GM12878 (cell line): ENCODE measurements at regions not wholly inside any gene's neighbourhood (a gene's known extent, or its start where the extent isn't known, plus 50 kb on each side); places are given as distances from the start of the nearest gene placed in this dataset.

Experiments
- ATAC-seq: fragments of 200-7000 bp; cut with Tn5 transposase; 3 replicates; pipeline ENCODE4 v1.9.1; 2020; ENCODE audit warnings: mild to moderate bottlenecking, moderate library complexity
- BruUV-seq: library from RNA; stranded (reverse); fragments of 400-500 nt; replicated peaks from 2 replicates; lab custom pipeline; 2021; lab: Mats Ljungman, UMichigan
- CTCF ChIA-PET: fragments of 300-600 bp; sonication (Branson Sonifier 250); formaldehyde crosslinking; extraction: SDS; loops from one replicate; lab custom pipeline; 2021; ENCODE audit warnings: inconsistent platforms; lab: Yijun Ruan, JAX
- POLR2A ChIA-PET: fragments of 350-600 bp; formaldehyde crosslinking; extraction: SDS; loops from one replicate; lab custom pipeline; 2021; ENCODE audit warnings: inconsistent platforms; lab: Charles Lee
- RAD21 ChIA-PET: fragments of 300-600 bp; sonication (Branson Sonifier 250); formaldehyde crosslinking; loops from one replicate; lab custom pipeline; 2023; ENCODE audit warnings: antibody characterized with exemption; ENCODE audit not compliant: unreplicated experiment; lab: Charles Lee
- SMC1A ChIA-PET: fragments of 300-600 bp; sonication (Branson Sonifier 250); formaldehyde crosslinking; loops from one replicate; lab custom pipeline; 2023; ENCODE audit not compliant: unreplicated experiment, uncharacterized antibody; lab: Charles Lee
- DNase-seq: peaks from one replicate; pipeline ENCODE4 v3.0.0-alpha.2; 2011; ENCODE audit warnings: low read depth, low spot score
- FAIRE-seq: peaks from 3 replicates; lab custom pipeline; 2011; peaks lifted over from hg19 to GRCh38; lab: Jason Lieb, UNC
- H2AFZ ChIP-seq: 2 replicates; pipeline ENCODE4 v1.6.0; 2011; ENCODE audit warnings: low read depth, low read length, control low read depth; ENCODE audit not compliant: control insufficient read depth
- H3K27ac ChIP-seq: 2 replicates; pipeline ENCODE4 v1.5.1; 2011; ENCODE audit warnings: control low read depth; ENCODE audit not compliant: control insufficient read depth, insufficient read depth
- H3K27me3 ChIP-seq, 2 experiments: replicated peaks in 1 of 2; 2 replicates each; pipeline versions ENCODE4 v1.6.0 to v1.6.1; 2011; ENCODE audit warnings: low read length in 1 of 2; ENCODE audit not compliant: control insufficient read depth in 2 of 2, insufficient read depth in 2 of 2
- H3K36me3 ChIP-seq, 2 experiments: 2 replicates each; pipeline ENCODE4 v1.5.1; 2011; ENCODE audit warnings: low read length in 1 of 2; ENCODE audit not compliant: control insufficient read depth in 2 of 2, insufficient read depth in 2 of 2
- H3K4me1 ChIP-seq: 2 replicates; pipeline ENCODE4 v1.6.1; 2011; ENCODE audit warnings: mild to moderate bottlenecking, low read length, moderate library complexity, mixed read lengths; ENCODE audit not compliant: control insufficient read depth, insufficient read depth
- H3K4me2 ChIP-seq: 2 replicates; pipeline ENCODE4 v1.6.0; 2011; ENCODE audit warnings: control low read depth; ENCODE audit not compliant: control insufficient read depth, insufficient read depth
- H3K4me3 ChIP-seq: fragments of 200-600 bp; sonication (generic); 2 replicates; pipeline ENCODE4 v1.5.1; 2016
- H3K79me2 ChIP-seq: 2 replicates; pipeline ENCODE4 v1.6.0; 2011; ENCODE audit warnings: low read length; ENCODE audit not compliant: control insufficient read depth, insufficient read depth
- H3K9ac ChIP-seq: 2 replicates; pipeline ENCODE4 v1.8.0; 2011; ENCODE audit warnings: low read length, control low read depth, mixed read lengths; ENCODE audit not compliant: control insufficient read depth, insufficient read depth
- H3K9me3 ChIP-seq: replicated peaks from 3 replicates; pipeline ENCODE4 v1.5.1; 2011; ENCODE audit warnings: mild to moderate bottlenecking, low read length; ENCODE audit not compliant: control insufficient read depth, insufficient read depth
- H4K20me1 ChIP-seq: 2 replicates; pipeline ENCODE4 v1.6.0; 2011; ENCODE audit not compliant: control insufficient read depth, insufficient read depth
- CHD4 ChIP-seq: fragments of 200-600 bp; sonication (generic); IDR thresholded peaks from 2 replicates; pipeline ENCODE4 v1.6.1; 2016; ENCODE audit warnings: mild to moderate bottlenecking
- HDGF ChIP-seq: fragments of 450-650 bp; IDR thresholded peaks from 2 replicates; pipeline ENCODE4 v1.6.1; 2016; ENCODE audit warnings: antibody characterized with exemption
- SMC3 ChIP-seq: IDR thresholded peaks from 2 replicates; pipeline ENCODE4 v1.6.1; 2011; ENCODE audit warnings: low read length, improper control_type of control experiment, borderline replicate concordance
- in situ Hi-C: fragments of 300-500 bp; cut with MboI; formaldehyde crosslinking; loops from 9 replicates; pipeline ENCODE4 v1.14.3; 2018; ENCODE audit warnings: mixed read lengths
- intact Hi-C: fragments of 100-400 bp; cut with micrococcal nuclease; formaldehyde crosslinking; loops from one replicate; pipeline ENCODE4 v1.14.2; 2022; ENCODE audit not compliant: unreplicated experiment
- TF ChIP-seq, protein P1 (sequence below): fragments of 450-650 bp; formaldehyde crosslinking; IDR thresholded peaks from 2 replicates; pipeline ENCODE4 v1.5.0; 2022; ENCODE audit warnings: mild to moderate bottlenecking, missing genetic modification characterization
- TF ChIP-seq, protein P2 (sequence below): fragments of 450-650 bp; IDR thresholded peaks from 2 replicates; pipeline ENCODE4 v1.6.1; 2018; ENCODE audit warnings: mild to moderate bottlenecking, low read depth, moderate library complexity; ENCODE audit not compliant: partially characterized antibody

DNA sequence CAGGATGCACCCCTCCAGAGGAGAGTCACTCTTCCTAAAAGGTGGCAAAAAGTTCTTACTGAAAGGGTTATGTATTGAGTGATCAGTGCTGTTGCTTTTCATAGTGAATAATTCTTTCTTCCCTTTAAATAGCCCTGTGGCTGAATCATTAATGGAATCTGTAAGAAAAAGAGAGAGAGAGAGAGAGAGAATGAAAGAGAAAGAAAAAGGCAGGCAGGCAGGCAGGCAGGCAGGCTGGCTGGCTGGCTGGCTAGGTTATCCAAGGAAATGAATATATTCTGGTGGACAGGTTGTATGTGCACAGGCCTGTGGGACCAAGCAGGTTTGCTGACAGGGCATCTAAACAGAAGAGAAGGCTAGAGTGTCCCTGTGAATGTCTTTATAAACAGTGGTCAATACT, 100.5 kb downstream of the DLEU7 start:
- H3K36me3 ChIP-seq, result no peaks in the 10 kb centered on the region
- H3K9ac ChIP-seq, result no peak overlapping the region
- no peak overlapping the region for H3K4me2 ChIP-seq
- intact Hi-C loops, result no loop called here
- DNase-seq, result no peak
- ChIA-PET POLR2A (no interaction called here), RAD21 (no interaction called here)
- in situ Hi-C loops, result no loop called here
- no peaks in the 10 kb centered on the region for H3K27me3 ChIP-seq
- TF ChIP-seq SMC3, result no peak
- no peak for TF ChIP-seq HDGF
- TF ChIP-seq, protein P1, sequence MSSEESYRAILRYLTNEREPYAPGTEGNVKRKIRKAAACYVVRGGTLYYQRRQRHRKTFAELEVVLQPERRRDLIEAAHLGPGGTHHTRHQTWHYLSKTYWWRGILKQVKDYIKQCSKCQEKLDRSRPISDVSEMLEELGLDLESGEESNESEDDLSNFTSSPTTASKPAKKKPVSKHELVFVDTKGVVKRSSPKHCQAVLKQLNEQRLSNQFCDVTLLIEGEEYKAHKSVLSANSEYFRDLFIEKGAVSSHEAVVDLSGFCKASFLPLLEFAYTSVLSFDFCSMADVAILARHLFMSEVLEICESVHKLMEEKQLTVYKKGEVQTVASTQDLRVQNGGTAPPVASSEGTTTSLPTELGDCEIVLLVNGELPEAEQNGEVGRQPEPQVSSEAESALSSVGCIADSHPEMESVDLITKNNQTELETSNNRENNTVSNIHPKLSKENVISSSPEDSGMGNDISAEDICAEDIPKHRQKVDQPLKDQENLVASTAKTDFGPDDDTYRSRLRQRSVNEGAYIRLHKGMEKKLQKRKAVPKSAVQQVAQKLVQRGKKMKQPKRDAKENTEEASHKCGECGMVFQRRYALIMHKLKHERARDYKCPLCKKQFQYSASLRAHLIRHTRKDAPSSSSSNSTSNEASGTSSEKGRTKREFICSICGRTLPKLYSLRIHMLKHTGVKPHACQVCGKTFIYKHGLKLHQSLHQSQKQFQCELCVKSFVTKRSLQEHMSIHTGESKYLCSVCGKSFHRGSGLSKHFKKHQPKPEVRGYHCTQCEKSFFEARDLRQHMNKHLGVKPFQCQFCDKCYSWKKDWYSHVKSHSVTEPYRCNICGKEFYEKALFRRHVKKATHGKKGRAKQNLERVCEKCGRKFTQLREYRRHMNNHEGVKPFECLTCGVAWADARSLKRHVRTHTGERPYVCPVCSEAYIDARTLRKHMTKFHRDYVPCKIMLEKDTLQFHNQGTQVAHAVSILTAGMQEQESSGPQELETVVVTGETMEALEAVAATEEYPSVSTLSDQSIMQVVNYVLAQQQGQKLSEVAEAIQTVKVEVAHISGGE, result no peak
- no peak for TF ChIP-seq CHD4
- TF ChIP-seq, protein P2, sequence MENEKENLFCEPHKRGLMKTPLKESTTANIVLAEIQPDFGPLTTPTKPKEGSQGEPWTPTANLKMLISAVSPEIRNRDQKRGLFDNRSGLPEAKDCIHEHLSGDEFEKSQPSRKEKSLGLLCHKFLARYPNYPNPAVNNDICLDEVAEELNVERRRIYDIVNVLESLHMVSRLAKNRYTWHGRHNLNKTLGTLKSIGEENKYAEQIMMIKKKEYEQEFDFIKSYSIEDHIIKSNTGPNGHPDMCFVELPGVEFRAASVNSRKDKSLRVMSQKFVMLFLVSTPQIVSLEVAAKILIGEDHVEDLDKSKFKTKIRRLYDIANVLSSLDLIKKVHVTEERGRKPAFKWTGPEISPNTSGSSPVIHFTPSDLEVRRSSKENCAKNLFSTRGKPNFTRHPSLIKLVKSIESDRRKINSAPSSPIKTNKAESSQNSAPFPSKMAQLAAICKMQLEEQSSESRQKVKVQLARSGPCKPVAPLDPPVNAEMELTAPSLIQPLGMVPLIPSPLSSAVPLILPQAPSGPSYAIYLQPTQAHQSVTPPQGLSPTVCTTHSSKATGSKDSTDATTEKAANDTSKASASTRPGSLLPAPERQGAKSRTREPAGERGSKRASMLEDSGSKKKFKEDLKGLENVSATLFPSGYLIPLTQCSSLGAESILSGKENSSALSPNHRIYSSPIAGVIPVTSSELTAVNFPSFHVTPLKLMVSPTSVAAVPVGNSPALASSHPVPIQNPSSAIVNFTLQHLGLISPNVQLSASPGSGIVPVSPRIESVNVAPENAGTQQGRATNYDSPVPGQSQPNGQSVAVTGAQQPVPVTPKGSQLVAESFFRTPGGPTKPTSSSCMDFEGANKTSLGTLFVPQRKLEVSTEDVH, result no peak
- TF ChIP-seq, all 136 proteins: peak for 0
- Histone ChIP-seq H3K4me1 (no peaks in the 10 kb centered on the region; the same call in 1 of the 2 replicates), H4K20me1 (no peaks in the 10 kb centered on the region), H3K27ac (no peak overlapping the region), H3K4me3 (no peak overlapping the region), H3K9me3 (no peaks in the 10 kb centered on the region; the same call in 1 of the 3 replicates), H2AFZ (no peak overlapping the region), H3K79me2 (no peaks in the 10 kb centered on the region)
- FAIRE-seq, result no peak
- ChIA-PET SMC1A (no interaction called here), CTCF (no interaction called here)
- no peak for ATAC-seq
- BruUV-seq, result no TSS peak
